SK-N-SH (cell line): ENCODE measurements at regions not wholly inside any gene's neighbourhood (a gene's known extent, or its start where the extent isn't known, plus 50 kb on each side); places are given as distances from the start of the nearest gene placed in this dataset.

Source experiments
- CTCF ChIA-PET: fragments of 300-600, 350-600 bp; formaldehyde crosslinking; extraction: SDS; loops from one replicate; lab custom pipeline; 2021; lab: Yijun Ruan, JAX
- POLR2A ChIA-PET: fragments of 350-600 bp; sonication (Branson Sonifier 250); formaldehyde crosslinking; extraction: SDS; loops from one replicate; lab custom pipeline; 2020; ENCODE audit warnings: antibody characterized with exemption, inconsistent platforms; lab: Yijun Ruan, JAX
- DNase-seq: peaks from one replicate; pipeline ENCODE4 v3.0.0; 2012
- H2AFZ ChIP-seq: fragments of 200-600 bp; sonication (generic); 2 replicates; pipeline ENCODE4 v1.8.1; 2016; ENCODE audit warnings: antibody characterized with exemption, mild to moderate bottlenecking, low read depth
- H3F3A ChIP-seq: fragments of 200-600 bp; sonication (generic); replicated peaks from 2 replicates; pipeline ENCODE3; 2016; ENCODE audit warnings: antibody characterized with exemption, mild to moderate bottlenecking; ENCODE audit not compliant: insufficient read depth
- H3K27ac ChIP-seq, 2 experiments: fragments of 200-500 bp in 1 of 2; fragments of 200-600 bp in 1 of 2; sonication (Bioruptor generic) in 1 of 2; sonication (generic), shearing (Covaris generic) in 1 of 2; 2 replicates each; pipeline versions ENCODE4 v1.5.1 to v1.6.1; 2014 to 2016; ENCODE audit warnings: low read depth in 2 of 2, inconsistent platforms in 1 of 2, low read length in 1 of 2, mild to moderate bottlenecking in 1 of 2, mixed read lengths in 1 of 2
- H3K27me3 ChIP-seq: fragments of 200-600 bp; sonication (generic), shearing (Covaris generic); 2 replicates; pipeline ENCODE4 v1.6.1; 2016; ENCODE audit warnings: mixed run types; ENCODE audit not compliant: insufficient read depth
- H3K36me3 ChIP-seq, 2 experiments: fragments of 200-500 bp in 1 of 2; fragments of 200-600 bp in 1 of 2; sonication (Bioruptor generic) in 1 of 2; sonication (generic) in 1 of 2; replicated peaks in 1 of 2; 2 replicates each; pipeline versions ENCODE3 to v1.5.1; 2014 to 2016; ENCODE audit warnings: low read length in 1 of 2, mild to moderate bottlenecking in 1 of 2; ENCODE audit not compliant: insufficient read depth in 2 of 2, control insufficient read depth in 1 of 2
- H3K4me1 ChIP-seq, 2 experiments: fragments of 200-500 bp in 1 of 2; fragments of 200-600 bp in 1 of 2; sonication (Bioruptor generic) in 1 of 2; sonication (generic), shearing (Covaris generic) in 1 of 2; 2 replicates each; pipeline versions ENCODE4 v1.5.1 to v1.6.1; 2014 to 2016; ENCODE audit warnings: low read depth in 1 of 2, low read length in 1 of 2, mixed run types in 1 of 2; ENCODE audit not compliant: insufficient read depth in 2 of 2, control insufficient read depth in 1 of 2
- H3K4me2 ChIP-seq: fragments of 200-600 bp; sonication (generic), shearing (Covaris generic); 2 replicates; pipeline ENCODE4 v1.6.1; 2017; ENCODE audit warnings: mixed run types
- H3K4me3 ChIP-seq, 2 experiments: fragments of 200-500 bp in 1 of 2; fragments of 200-600 bp in 1 of 2; sonication (Bioruptor generic) in 1 of 2; sonication (generic), shearing (Covaris generic) in 1 of 2; 2 replicates each; pipeline versions ENCODE4 v1.5.1 to v1.8.1; 2014 to 2016; ENCODE audit warnings: low read depth in 2 of 2, inconsistent platforms in 1 of 2, low read length in 1 of 2, mild to moderate bottlenecking in 1 of 2, mixed read lengths in 1 of 2, moderate library complexity in 1 of 2
- H3K79me2 ChIP-seq: fragments of 200-600 bp; sonication (generic); 2 replicates; pipeline ENCODE4 v1.8.1; 2017; ENCODE audit warnings: mild to moderate bottlenecking; ENCODE audit not compliant: insufficient read depth
- H3K9ac ChIP-seq: fragments of 200-600 bp; sonication (generic); 2 replicates; pipeline ENCODE4 v1.6.1; 2017; ENCODE audit warnings: mixed run types
- H3K9me2 ChIP-seq: fragments of 200-600 bp; sonication (generic); 2 replicates; pipeline ENCODE4 v1.6.1; 2017; ENCODE audit warnings: mixed run types
- H3K9me3 ChIP-seq: fragments of 200-600 bp; sonication (generic); 2 replicates; pipeline ENCODE4 v1.6.1; 2017; ENCODE audit warnings: mixed run types, mild to moderate bottlenecking, moderate library complexity
- H4K20me1 ChIP-seq: fragments of 200-600 bp; sonication (generic); 2 replicates; pipeline ENCODE4 v1.6.1; 2017; ENCODE audit warnings: mild to moderate bottlenecking, mixed run types; ENCODE audit not compliant: insufficient read depth
- CHD2 ChIP-seq: fragments of 150-350 bp; IDR thresholded peaks from 2 replicates; pipeline ENCODE4 v1.6.1; 2018; ENCODE audit warnings: low read length; ENCODE audit not compliant: partially characterized antibody
- EP300 ChIP-seq, 2 experiments: IDR thresholded peaks; 2 replicates each; pipeline versions ENCODE4 v1.4.0 to v1.6.1; 2012; ENCODE audit warnings: borderline replicate concordance in 1 of 2, low read depth in 1 of 2, low read length in 1 of 2
- EZH2phosphoT487 ChIP-seq: fragments of 200-600 bp; sonication (generic); IDR thresholded peaks from 2 replicates; pipeline ENCODE4 v1.6.1; 2017; ENCODE audit warnings: low read depth, mixed run types, mild to moderate bottlenecking, antibody characterized with exemption, moderate library complexity, borderline replicate concordance
- FOXM1 ChIP-seq: IDR thresholded peaks from 2 replicates; pipeline ENCODE4 v1.4.0; 2012; ENCODE audit warnings: low read depth, mild to moderate bottlenecking
- GATA2 ChIP-seq: sonication (generic); formaldehyde crosslinking; IDR thresholded peaks from 2 replicates; pipeline ENCODE4 v1.5.0; 2020; ENCODE audit warnings: mild to moderate bottlenecking, missing genetic modification reagents
- IRF3 ChIP-seq: fragments of 150-350 bp; IDR thresholded peaks from 2 replicates; pipeline ENCODE4 v1.6.1; 2016; ENCODE audit warnings: mild to moderate bottlenecking, low read depth, low read length
- NRF1 ChIP-seq: IDR thresholded peaks from 2 replicates; pipeline ENCODE4 v1.6.1; 2012; ENCODE audit warnings: low read depth, mild to moderate bottlenecking, low read length
- PBX3 ChIP-seq: IDR thresholded peaks from 2 replicates; pipeline ENCODE4; 2012
- POLR2AphosphoS5 ChIP-seq: IDR thresholded peaks from 2 replicates; pipeline ENCODE4 v1.6.1; 2012; ENCODE audit warnings: low read depth, low read length
- RFX5 ChIP-seq: IDR thresholded peaks from 2 replicates; pipeline ENCODE4 v1.6.1; 2012; ENCODE audit warnings: mild to moderate bottlenecking, improper control_type of control experiment, low read length
- RXRA ChIP-seq: IDR thresholded peaks from 2 replicates; pipeline ENCODE4 v1.4.0; 2012; ENCODE audit warnings: low read depth, mild to moderate bottlenecking, borderline replicate concordance
- SIN3A ChIP-seq: IDR thresholded peaks from 2 replicates; pipeline ENCODE4 v1.6.1; 2012; ENCODE audit warnings: low read depth, mild to moderate bottlenecking, low read length, moderate library complexity, borderline replicate concordance
- TAF1 ChIP-seq: IDR thresholded peaks from 2 replicates; pipeline ENCODE4 v1.6.1; 2012; ENCODE audit warnings: low read depth, mild to moderate bottlenecking, low read length, moderate library complexity, borderline replicate concordance
- TCF12 ChIP-seq: IDR thresholded peaks from 2 replicates; pipeline ENCODE4 v1.4.0; 2012
- USF1 ChIP-seq: IDR thresholded peaks from 2 replicates; pipeline ENCODE4 v1.4.0; 2012; ENCODE audit warnings: low read depth, borderline replicate concordance
- USF2 ChIP-seq: fragments of 150-350 bp; IDR thresholded peaks from 2 replicates; pipeline ENCODE4 v1.6.1; 2017; ENCODE audit warnings: antibody characterized with exemption, low read length, low read depth, borderline replicate concordance
- YY1 ChIP-seq: IDR thresholded peaks from 2 replicates; pipeline ENCODE4 v1.4.0; 2012; ENCODE audit warnings: low read depth, mild to moderate bottlenecking

- Histone ChIP-seq H4K20me1 (no peaks in the 10 kb centered on the region), H3K9ac (no peak overlapping the region), H3K27me3 (no peaks in the 10 kb centered on the region), H3K9me3 (no peaks in the 10 kb centered on the region), H3K4me2 (no peak overlapping the region), H3F3A (no peaks in the 10 kb centered on the region), H3K9me2 (no peaks in the 10 kb centered on the region), H3K27ac (no peak overlapping the region), H3K4me3 (no peak overlapping the region), H2AFZ (no peak overlapping the region), H3K79me2 (no peaks in the 10 kb centered on the region), H3K4me1 (no peaks in the 10 kb centered on the region; a peak in 1 of 4 replicates), H3K36me3 (no peaks in the 10 kb centered on the region)
- TF ChIP-seq CHD2 (no peak), IRF3 (no peak), FOXM1 (no peak), NRF1 (no peak), EZH2phosphoT487 (no peak), PBX3 (no peak), RXRA (no peak), POLR2AphosphoS5 (no peak), SIN3A (no peak), RFX5 (no peak), TCF12 (no peak), YY1 (no peak), GATA2 (no peak), EP300 (IDR thresholded peaks at IDR 0.05; ENCODE audit: borderline replicate concordance in 1 of 2, low read depth in 1 of 2, low read length in 1 of 2) (no peak), USF1 (no peak), TAF1 (no peak), USF2 (no peak)
- ChIA-PET CTCF (no interaction called here), POLR2A (no interaction called here)
- no peak for DNase-seq
Observed at GRCh38 chr3:152617609-152618008, 217.3 kb upstream of the P2RY1 start.
